ENCODE measurements at regions not wholly inside any gene's neighbourhood (a gene's known extent, or its start where the extent isn't known, plus 50 kb on each side); places are given as distances from the start of the nearest gene placed in this dataset.
A peak's percentile ranks its signal among the peaks of the same experiment; 100 is the strongest.

DNA sequence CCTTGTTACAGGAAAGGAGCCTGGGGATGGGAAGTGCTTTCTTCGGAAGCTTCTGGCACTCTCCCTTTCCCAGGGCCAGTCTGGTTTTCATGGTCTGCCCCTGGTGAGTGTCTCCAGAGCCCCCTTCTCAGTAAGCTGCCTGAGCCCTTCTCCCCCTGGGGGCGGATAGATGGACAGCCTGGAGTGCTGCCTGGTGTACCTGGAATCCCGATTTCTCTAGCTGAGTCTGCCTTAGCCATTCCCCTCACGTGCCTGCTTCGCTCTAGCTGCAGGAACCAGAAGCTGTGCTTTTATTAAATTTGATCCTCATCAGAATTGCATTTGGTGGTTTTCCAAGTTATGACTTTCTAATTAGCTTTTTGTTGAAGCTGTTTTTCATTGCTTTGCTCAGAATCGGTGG, 152.9 kb upstream of the NAV2 start:
- Histone ChIP-seq H3K27me3 (replicated peaks; ENCODE audit: insufficient read depth, low read depth, low read length, poor library complexity) (peaks cover 9% of the 10 kb centered on the region), H3K9me3 (ENCODE audit: low read depth, low read length, poor library complexity, severe bottlenecking) (no peaks in the 10 kb centered on the region), H3K4me3 (ENCODE audit: low read depth, low read length, poor library complexity, severe bottlenecking) (no peak overlapping the region), H3K27ac (ENCODE audit: low read depth, low read length, poor library complexity, severe bottlenecking) (no peak overlapping the region), H3K36me3 (ENCODE audit: insufficient read depth, low read length, poor library complexity, severe bottlenecking) (no peaks in the 10 kb centered on the region), H3K4me1 (ENCODE audit: insufficient read depth, low read length, poor library complexity, severe bottlenecking) (no peaks in the 10 kb centered on the region)
- DNase-seq (ENCODE audit: low spot score) = no peak
- ChIA-PET POLR2A (ENCODE audit: low non-redundant PET) (interaction anchor here (0.6 kb wide), 1 partner anchor 172 kb away, joined by 3 read pairs; no protein-coding TSS in a partner anchor), CTCF (interaction anchor here (0.5 kb wide), 1 partner anchor 202 kb away, joined by 3 read pairs; no protein-coding TSS in a partner anchor)
- BruUV-seq (replicated peaks) = no TSS peak
- no peak for TF ChIP-seq EZH2 (IDR thresholded peaks at IDR 0.05; ENCODE audit: borderline replicate concordance, low read depth, low read length, poor library complexity, severe bottlenecking)
- intact Hi-C loops (cut with micrococcal nuclease; ENCODE audit: unreplicated experiment) = loop anchor here (10.0 kb wide), 1 partner anchor 245 kb away; no protein-coding TSS in a partner anchor

DNA sequence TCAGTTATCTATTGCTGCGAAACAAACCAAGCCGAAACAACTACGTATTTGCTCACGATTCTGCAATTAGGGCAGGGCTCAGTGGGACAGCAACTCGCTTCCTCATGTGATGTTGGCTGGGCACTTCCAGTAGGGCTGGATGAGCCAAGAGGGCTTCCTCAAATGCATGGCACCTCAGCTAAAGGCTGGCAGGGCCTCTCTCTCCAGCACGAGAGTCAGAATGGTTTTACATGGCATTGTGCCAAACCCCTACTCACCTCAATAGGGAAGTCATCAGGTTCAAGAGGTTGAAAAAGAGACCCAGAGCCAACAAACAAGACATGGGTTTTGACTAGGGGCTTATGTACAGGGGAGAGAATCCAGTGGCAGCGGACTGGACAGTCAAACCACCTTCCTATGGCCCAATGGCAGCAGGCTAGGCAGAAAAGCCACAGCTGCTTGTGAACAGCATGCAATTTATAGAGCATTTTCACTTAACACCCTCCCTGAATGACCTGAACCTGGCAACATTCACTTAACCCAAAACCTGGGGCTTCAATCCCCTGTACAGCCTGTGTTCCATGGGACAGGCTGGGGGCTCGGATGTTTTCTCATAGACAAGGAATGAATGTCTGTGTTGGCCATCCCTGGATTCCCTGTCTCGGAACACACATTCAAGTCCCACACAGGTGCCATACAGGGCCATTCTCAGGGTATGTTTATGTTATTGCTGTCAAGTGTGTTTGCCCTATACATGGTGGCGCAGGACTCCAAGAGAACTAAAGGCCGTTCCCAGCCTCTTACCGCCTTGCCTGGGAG, 154.2 kb upstream of the NAV2 start:
- no peak for TF ChIP-seq EZH2 (IDR thresholded peaks at IDR 0.05; ENCODE audit: borderline replicate concordance, low read depth, low read length, poor library complexity, severe bottlenecking)
- TF ChIP-seq, protein P1, sequence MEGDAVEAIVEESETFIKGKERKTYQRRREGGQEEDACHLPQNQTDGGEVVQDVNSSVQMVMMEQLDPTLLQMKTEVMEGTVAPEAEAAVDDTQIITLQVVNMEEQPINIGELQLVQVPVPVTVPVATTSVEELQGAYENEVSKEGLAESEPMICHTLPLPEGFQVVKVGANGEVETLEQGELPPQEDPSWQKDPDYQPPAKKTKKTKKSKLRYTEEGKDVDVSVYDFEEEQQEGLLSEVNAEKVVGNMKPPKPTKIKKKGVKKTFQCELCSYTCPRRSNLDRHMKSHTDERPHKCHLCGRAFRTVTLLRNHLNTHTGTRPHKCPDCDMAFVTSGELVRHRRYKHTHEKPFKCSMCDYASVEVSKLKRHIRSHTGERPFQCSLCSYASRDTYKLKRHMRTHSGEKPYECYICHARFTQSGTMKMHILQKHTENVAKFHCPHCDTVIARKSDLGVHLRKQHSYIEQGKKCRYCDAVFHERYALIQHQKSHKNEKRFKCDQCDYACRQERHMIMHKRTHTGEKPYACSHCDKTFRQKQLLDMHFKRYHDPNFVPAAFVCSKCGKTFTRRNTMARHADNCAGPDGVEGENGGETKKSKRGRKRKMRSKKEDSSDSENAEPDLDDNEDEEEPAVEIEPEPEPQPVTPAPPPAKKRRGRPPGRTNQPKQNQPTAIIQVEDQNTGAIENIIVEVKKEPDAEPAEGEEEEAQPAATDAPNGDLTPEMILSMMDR (conservative IDR thresholded peaks at IDR 0.05; ENCODE audit: low read depth, low read length) = no peak
- peaks cover 9% of the 10 kb centered on the region for H3K27me3 ChIP-seq (replicated peaks; ENCODE audit: insufficient read depth, low read depth, low read length, poor library complexity)
- no peaks in the 10 kb centered on the region for H3K4me1 ChIP-seq (ENCODE audit: insufficient read depth, low read length, poor library complexity, severe bottlenecking)
- no peaks in the 10 kb centered on the region for H3K36me3 ChIP-seq (ENCODE audit: insufficient read depth, low read length, poor library complexity, severe bottlenecking)
- no peak for DNase-seq (ENCODE audit: low spot score)
- H3K9me3 ChIP-seq (ENCODE audit: low read depth, low read length, poor library complexity, severe bottlenecking) = no peaks in the 10 kb centered on the region
- intact Hi-C loops (cut with micrococcal nuclease; ENCODE audit: unreplicated experiment) = no loop called here
- no TSS peak for BruUV-seq (replicated peaks)
- H3K27ac ChIP-seq (ENCODE audit: low read depth, low read length, poor library complexity, severe bottlenecking) = no peak overlapping the region
- ChIA-PET CTCF (interaction anchor here (0.6 to 1.1 kb wide), 4 partner anchors 182 to 360 kb away, joined by 3 to 4 read pairs (median 3); no protein-coding TSS in a partner anchor), POLR2A (ENCODE audit: low non-redundant PET) (no interaction called here)
- no peak overlapping the region for H3K4me3 ChIP-seq (ENCODE audit: low read depth, low read length, poor library complexity, severe bottlenecking)

DNA sequence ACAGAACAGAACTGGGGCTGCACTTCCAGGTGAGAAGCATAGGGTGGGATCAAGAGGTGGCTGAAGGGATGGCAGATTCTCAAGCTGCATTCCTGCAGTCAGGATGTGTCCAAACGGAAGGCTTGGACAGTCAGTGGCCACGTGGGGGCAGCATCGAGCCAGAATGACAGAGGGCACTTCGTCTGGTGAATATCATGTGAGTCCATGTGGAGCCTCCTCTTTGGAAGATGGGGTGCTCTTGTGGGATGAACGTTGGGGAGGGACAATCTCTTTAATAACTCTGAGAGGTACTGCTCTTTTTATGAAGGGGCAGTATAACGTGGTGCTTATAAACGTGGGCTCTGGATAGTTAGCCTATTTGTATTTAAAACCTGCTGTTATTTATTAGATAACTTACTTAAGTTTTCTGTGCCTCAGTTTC, 154.9 kb upstream of the NAV2 start:
- ChIA-PET POLR2A (ENCODE audit: low non-redundant PET) (no interaction called here), CTCF (interaction anchor here (0.6 to 1.1 kb wide), 6 partner anchors 182 to 487 kb away, joined by 3 to 10 read pairs (median 3); no protein-coding TSS in a partner anchor)
- BruUV-seq (replicated peaks) = no TSS peak

More for the DNA sequence above, 154.9 kb upstream of the NAV2 start:
- no peaks in the 10 kb centered on the region for H3K36me3 ChIP-seq (ENCODE audit: insufficient read depth, low read length, poor library complexity, severe bottlenecking)
- intact Hi-C loops (cut with micrococcal nuclease; ENCODE audit: unreplicated experiment) = loop anchor here (2.0 kb wide), 1 partner anchor 345 kb away; no protein-coding TSS in a partner anchor
- H3K27ac ChIP-seq (ENCODE audit: low read depth, low read length, poor library complexity, severe bottlenecking) = no peak overlapping the region
- H3K4me1 ChIP-seq (ENCODE audit: insufficient read depth, low read length, poor library complexity, severe bottlenecking) = no peaks in the 10 kb centered on the region
- DNase-seq (ENCODE audit: low spot score) = peak; percentile 67
- no peaks in the 10 kb centered on the region for H3K9me3 ChIP-seq (ENCODE audit: low read depth, low read length, poor library complexity, severe bottlenecking)
- no peak overlapping the region for H3K4me3 ChIP-seq (ENCODE audit: low read depth, low read length, poor library complexity, severe bottlenecking)
- no peak for TF ChIP-seq EZH2 (IDR thresholded peaks at IDR 0.05; ENCODE audit: borderline replicate concordance, low read depth, low read length, poor library complexity, severe bottlenecking)
- TF ChIP-seq, protein P1 (conservative IDR thresholded peaks at IDR 0.05; ENCODE audit: low read depth, low read length) = peak; percentile 80
- peaks cover 9% of the 10 kb centered on the region for H3K27me3 ChIP-seq (replicated peaks; ENCODE audit: insufficient read depth, low read depth, low read length, poor library complexity)

Measured in A673 (cell line).